HCT116 (cell line): ENCODE measurements at regions not wholly inside any gene's neighbourhood (a gene's known extent, or its start where the extent isn't known, plus 50 kb on each side); places are given as distances from the start of the nearest gene placed in this dataset.

Experiments
- ATAC-seq: fragments of 200-7000 bp; cut with Tn5 transposase; 2 replicates; pipeline ENCODE4 v1.9.1; 2020; ENCODE audit warnings: mild to moderate bottlenecking, moderate library complexity
- BruUV-seq: library from RNA; stranded (reverse); fragments of 400-500 nt; replicated peaks from 2 replicates; lab custom pipeline; 2021; lab: Mats Ljungman, UMichigan
- CTCF ChIA-PET: fragments of 300-600 bp; sonication (Branson Sonifier 250); formaldehyde crosslinking; loops from one replicate; lab custom pipeline; 2021; ENCODE audit warnings: antibody characterized with exemption; lab: Charles Lee
- POLR2A ChIA-PET: fragments of 300-600, 350-600 bp; sonication (Branson Sonifier 250); formaldehyde crosslinking; loops from one replicate; lab custom pipeline; 2021; ENCODE audit warnings: antibody characterized with exemption; lab: Charles Lee
- RAD21 ChIA-PET, 2 experiments: fragments of 300-600 bp; sonication (Branson Sonifier 250); formaldehyde crosslinking; loops; one replicate each; lab custom pipeline; 2023; ENCODE audit warnings: low total read pairs in 2 of 2; ENCODE audit not compliant: uncharacterized antibody in 2 of 2, unreplicated experiment in 2 of 2, low non-redundant PET in 1 of 2; lab: Charles Lee
- DNase-seq: peaks from one replicate; pipeline ENCODE4 v3.0.0-alpha.2; 2010; ENCODE audit warnings: low read depth, low spot score
- H2AFZ ChIP-seq: fragments of 200-600 bp; shearing (Covaris generic), sonication (generic); 2 replicates; pipeline ENCODE4 v1.6.1; 2017; ENCODE audit warnings: low read depth, mixed run types, mixed read lengths, antibody characterized with exemption, low read length; ENCODE audit not compliant: poor library complexity, severe bottlenecking
- H3K27ac ChIP-seq: 2 replicates; pipeline ENCODE4 v1.5.1; 2012; ENCODE audit warnings: low read depth, low read length
- H3K27me3 ChIP-seq: fragments of 200-600 bp; sonication (generic); 2 replicates; pipeline ENCODE4 v1.6.1; 2016; ENCODE audit warnings: mixed run types, low read length, mixed read lengths; ENCODE audit not compliant: insufficient read depth
- H3K36me3 ChIP-seq, 2 experiments: fragments of 200-500 bp in 1 of 2; fragments of 200-600 bp in 1 of 2; sonication (Bioruptor generic) in 1 of 2; sonication (generic) in 1 of 2; 2 replicates each; pipeline versions ENCODE4 v1.5.1 to v1.6.1; 2014 to 2016; ENCODE audit warnings: low read length in 2 of 2, inconsistent platforms in 1 of 2, mixed read lengths in 1 of 2, mixed run types in 1 of 2; ENCODE audit not compliant: insufficient read depth in 2 of 2, control insufficient read depth in 1 of 2
- H3K4me1 ChIP-seq, 2 experiments: fragments of 200-600 bp in 1 of 2; sonication (generic) in 1 of 2; 2 replicates each; pipeline versions ENCODE4 v1.5.1 to v1.6.1; 2012 to 2017; ENCODE audit warnings: low read length in 2 of 2, inconsistent platforms in 1 of 2, mild to moderate bottlenecking in 1 of 2, mixed read lengths in 1 of 2, mixed run types in 1 of 2, moderate library complexity in 1 of 2; ENCODE audit not compliant: insufficient read depth in 2 of 2, control insufficient read depth in 1 of 2
- H3K4me2 ChIP-seq: fragments of 200-600 bp; sonication (generic); 2 replicates; pipeline ENCODE4 v1.6.1; 2017; ENCODE audit warnings: mixed run types, low read length, mixed read lengths
- H3K4me3 ChIP-seq, 2 experiments: fragments of 200-600 bp in 1 of 2; sonication (generic) in 1 of 2; replicated peaks in 1 of 2; 2 replicates each; pipeline ENCODE4 v1.5.1; 2011 to 2016; ENCODE audit warnings: low read length in 2 of 2, control low read depth in 1 of 2, low read depth in 1 of 2, mild to moderate bottlenecking in 1 of 2, mixed read lengths in 1 of 2, mixed run types in 1 of 2
- H3K79me2 ChIP-seq: fragments of 200-600 bp; sonication (generic); 2 replicates; pipeline ENCODE4 v1.6.1; 2017; ENCODE audit warnings: mild to moderate bottlenecking, mixed run types, low read length, moderate library complexity, mixed read lengths; ENCODE audit not compliant: insufficient read depth
- H3K9ac ChIP-seq: fragments of 200-600 bp; sonication (generic); 2 replicates; pipeline ENCODE4 v1.6.1; 2016; ENCODE audit warnings: low read length, mixed read lengths
- H3K9me2 ChIP-seq: fragments of 200-600 bp; sonication (generic), shearing (Covaris generic); 2 replicates; pipeline ENCODE4 v1.6.1; 2017; ENCODE audit warnings: mixed run types, mild to moderate bottlenecking, moderate library complexity; ENCODE audit not compliant: insufficient read depth
- H3K9me3 ChIP-seq, 2 experiments: fragments of 200-500 bp in 1 of 2; fragments of 200-600 bp in 1 of 2; sonication (Bioruptor generic) in 1 of 2; sonication (generic) in 1 of 2; 2 replicates each; pipeline ENCODE4 v1.6.1; 2014 to 2017; ENCODE audit warnings: low read length in 2 of 2, mixed read lengths in 2 of 2, inconsistent platforms in 1 of 2, low read depth in 1 of 2, mild to moderate bottlenecking in 1 of 2, mixed run types in 1 of 2, moderate library complexity in 1 of 2; ENCODE audit not compliant: control insufficient read depth in 1 of 2, insufficient read depth in 1 of 2
- H4K20me1 ChIP-seq: fragments of 200-600 bp; sonication (generic), shearing (Covaris generic); 2 replicates; pipeline ENCODE4 v1.6.1; 2017; ENCODE audit warnings: mixed run types, mild to moderate bottlenecking, moderate library complexity; ENCODE audit not compliant: insufficient read depth
- ATF3 ChIP-seq: IDR thresholded peaks from 2 replicates; pipeline ENCODE4 v1.6.1; 2012
- CEBPB ChIP-seq: IDR thresholded peaks from 2 replicates; pipeline ENCODE4 v1.6.1; 2012; ENCODE audit warnings: low read depth
- CTCF ChIP-seq, 3 experiments: fragments of 200-600 bp in 1 of 3; sonication (generic) in 1 of 3; IDR thresholded peaks in 2 of 3; conservative IDR thresholded peaks in 1 of 3; 2 replicates each; pipeline ENCODE4 v1.5.1; 2012 to 2017; ENCODE audit warnings: low read depth in 2 of 3, low read length in 2 of 3, antibody characterized with exemption in 1 of 3, borderline replicate concordance in 1 of 3, control low read depth in 1 of 3, mild to moderate bottlenecking in 1 of 3, mixed read lengths in 1 of 3, mixed run types in 1 of 3, moderate library complexity in 1 of 3; ENCODE audit not compliant: insufficient read depth in 1 of 3
- ELF1 ChIP-seq: IDR thresholded peaks from 2 replicates; pipeline ENCODE4 v1.6.1; 2012; ENCODE audit warnings: low read depth, borderline replicate concordance
- EZH2 ChIP-seq: fragments of 200-600 bp; sonication (generic); IDR thresholded peaks from 2 replicates; pipeline ENCODE4 v1.6.1; 2017; ENCODE audit warnings: antibody characterized with exemption, mixed run types
- EZH2phosphoT487 ChIP-seq: fragments of 200-600 bp; IDR thresholded peaks from 2 replicates; pipeline ENCODE4 v1.6.1; 2018; ENCODE audit warnings: antibody characterized with exemption, borderline replicate concordance
- JUND ChIP-seq: IDR thresholded peaks from 2 replicates; pipeline ENCODE4 v1.6.1; 2012
- POLR2A ChIP-seq: IDR thresholded peaks from 2 replicates; pipeline ENCODE4 v1.7.0; 2011; ENCODE audit warnings: borderline replicate concordance; ENCODE audit not compliant: insufficient read depth, insufficient read length; ENCODE audit errors: extremely low read depth
- RAD21 ChIP-seq: IDR thresholded peaks from 2 replicates; pipeline ENCODE4 v1.6.1; 2012; ENCODE audit warnings: low read depth, mild to moderate bottlenecking
- SIN3A ChIP-seq: IDR thresholded peaks from 2 replicates; pipeline ENCODE4 v1.6.1; 2012; ENCODE audit warnings: low read depth
- SP1 ChIP-seq: IDR thresholded peaks from 2 replicates; pipeline ENCODE4 v1.6.1; 2012; ENCODE audit warnings: low read depth
- SRF ChIP-seq: IDR thresholded peaks from 2 replicates; pipeline ENCODE4 v1.6.1; 2012; ENCODE audit warnings: low read depth
- TCF7L2 ChIP-seq: IDR thresholded peaks from 2 replicates; pipeline ENCODE4 v1.7.0; 2011; ENCODE audit warnings: borderline replicate concordance, inconsistent platforms; ENCODE audit not compliant: insufficient read depth, insufficient read length; ENCODE audit errors: extremely low read depth
- YY1 ChIP-seq: IDR thresholded peaks from 2 replicates; pipeline ENCODE4 v1.6.1; 2011; ENCODE audit warnings: low read length, low read depth, moderate library complexity, mild to moderate bottlenecking; ENCODE audit not compliant: insufficient replicate concordance; ENCODE audit errors: extremely low read depth
- ZBTB33 ChIP-seq: IDR thresholded peaks from 2 replicates; pipeline ENCODE4 v1.6.1; 2011; ENCODE audit warnings: mild to moderate bottlenecking, low read length, moderate library complexity; ENCODE audit not compliant: insufficient replicate concordance; ENCODE audit errors: extremely low read depth
- ZFX ChIP-seq: fragments of 450-650 bp; IDR thresholded peaks from 2 replicates; pipeline ENCODE4 v1.6.1; 2017
- ZNF274 ChIP-seq: fragments of 200-500 bp; sonication (Bioruptor generic); IDR thresholded peaks from 2 replicates; pipeline ENCODE4 v1.6.1; 2014; ENCODE audit warnings: mild to moderate bottlenecking, low read depth, low read length, inconsistent platforms
- intact Hi-C: fragments of 100-400 bp; cut with micrococcal nuclease; formaldehyde crosslinking; loops from 2 replicates; pipeline ENCODE4 v1.10.0; 2022

GRCh38 chr3:18623220-18623619 is 198.1 kb upstream of the SATB1 start:
- no TSS peak for BruUV-seq
- no peak overlapping the region for H3K4me2 ChIP-seq
- TF ChIP-seq RAD21 (no peak), ZNF274 (no peak), CTCF (IDR thresholded peaks at IDR 0.05 in 2 of 3, conservative IDR thresholded peaks at IDR 0.05 in 1 of 3; ENCODE audit: borderline replicate concordance in 1 of 3, insufficient read depth in 1 of 3, low read depth in 2 of 3, low read length in 2 of 3) (no peak), YY1 (no peak), ELF1 (no peak), SIN3A (no peak), EZH2 (no peak), ATF3 (no peak), SP1 (no peak), EZH2phosphoT487 (no peak), JUND (no peak), ZFX (no peak), POLR2A (no peak), ZBTB33 (no peak), TCF7L2 (no peak), CEBPB (no peak), SRF (no peak)
- no peaks in the 10 kb centered on the region for H3K36me3 ChIP-seq
- H3K4me1 ChIP-seq, result no peaks in the 10 kb centered on the region
- RAD21 ChIA-PET, result no interaction called here
- H2AFZ ChIP-seq, result no peak overlapping the region
- H3K9ac ChIP-seq, result no peak overlapping the region
- no peak overlapping the region for H3K4me3 ChIP-seq
- H3K9me3 ChIP-seq, result no peaks in the 10 kb centered on the region
- H3K27me3 ChIP-seq, result no peaks in the 10 kb centered on the region
- no peak overlapping the region for H3K27ac ChIP-seq
- POLR2A ChIA-PET, result no interaction called here
- intact Hi-C loops, result no loop called here
- H3K79me2 ChIP-seq, result no peaks in the 10 kb centered on the region
- CTCF ChIA-PET, result no interaction called here
- no peaks in the 10 kb centered on the region for H4K20me1 ChIP-seq
- DNase-seq (no peak), ATAC-seq (no peak)
- H3K9me2 ChIP-seq, result no peaks in the 10 kb centered on the region
